WERI-Rb-1 (cell line): ENCODE measurements at regions not wholly inside any gene's neighbourhood (a gene's known extent, or its start where the extent isn't known, plus 50 kb on each side); places are given as distances from the start of the nearest gene placed in this dataset.

Experiments used
- DNase-seq: peaks from one replicate; pipeline ENCODE4 v3.0.0-alpha.2; 2020
- H3K27ac ChIP-seq: fragments of 250-450 bp; sonication (Bioruptor Pico); 2 replicates; pipeline ENCODE4 v1.5.1; 2020; ENCODE audit warnings: mild to moderate bottlenecking, moderate library complexity
- H3K27me3 ChIP-seq: fragments of 250-450 bp; sonication (Bioruptor Pico); 2 replicates; pipeline ENCODE4 v1.5.1; 2021; ENCODE audit warnings: mild to moderate bottlenecking, low read depth, moderate library complexity; ENCODE audit not compliant: insufficient read depth, severe bottlenecking
- H3K36me3 ChIP-seq: fragments of 250-450 bp; sonication (Bioruptor Pico); 2 replicates; pipeline ENCODE4 v1.5.1; 2020; ENCODE audit warnings: mild to moderate bottlenecking, moderate library complexity
- H3K4me3 ChIP-seq: 2 replicates; pipeline ENCODE4 v1.5.1; 2011; ENCODE audit warnings: low read depth, mild to moderate bottlenecking, control low read depth, low read length
- H3K9me3 ChIP-seq: fragments of 250-450 bp; sonication (Bioruptor Pico); 2 replicates; pipeline ENCODE4 v1.5.1; 2021; ENCODE audit warnings: mild to moderate bottlenecking, moderate library complexity; ENCODE audit not compliant: severe bottlenecking
- CTCF ChIP-seq: IDR thresholded peaks from 2 replicates; pipeline ENCODE4 v1.5.1; 2011; ENCODE audit warnings: low read depth, mild to moderate bottlenecking, control low read depth, inconsistent platforms, low read length

GRCh38 chr6:74879976-74880375, 325.9 kb downstream of the COL12A1 start:
- TF ChIP-seq CTCF, result no peak
- Histone ChIP-seq H3K9me3 (no peaks in the 10 kb centered on the region), H3K36me3 (no peaks in the 10 kb centered on the region), H3K27me3 (peaks cover 50% of the 10 kb centered on the region), H3K4me3 (no peak overlapping the region), H3K27ac (no peak overlapping the region)
- no peak for DNase-seq

- Histone ChIP-seq H3K9me3 (no peaks in the 10 kb centered on the region), H3K36me3 (no peaks in the 10 kb centered on the region), H3K27ac (no peak overlapping the region), H3K27me3 (peaks cover 54% of the 10 kb centered on the region), H3K4me3 (no peak overlapping the region)
- TF ChIP-seq CTCF, result no peak
- no peak for DNase-seq
Measured at GRCh38 chr6:74879234-74879633, 326.6 kb downstream of the COL12A1 start.

DNA sequence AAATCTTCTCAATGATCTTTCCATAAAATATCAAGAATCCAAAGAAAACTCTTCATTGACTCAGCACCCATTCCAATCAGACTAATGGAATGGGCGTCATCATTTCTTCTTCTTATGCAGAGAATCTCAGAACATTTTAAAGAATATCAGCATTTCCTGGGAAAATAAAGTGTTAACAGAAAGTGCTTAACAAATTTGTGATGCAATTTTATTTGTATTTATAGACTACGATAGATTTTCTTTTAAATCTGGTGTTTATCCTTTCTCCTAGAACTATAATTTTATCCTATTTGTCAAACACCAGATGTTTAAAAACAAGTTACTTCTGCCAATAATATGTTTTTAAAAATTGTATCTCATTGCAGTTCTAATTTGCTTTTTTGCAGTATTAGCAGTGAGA, 330.7 kb downstream of the COL12A1 start:
- no peak for DNase-seq
- Histone ChIP-seq H3K27me3 (peaks cover 52% of the 10 kb centered on the region), H3K36me3 (no peaks in the 10 kb centered on the region), H3K9me3 (no peaks in the 10 kb centered on the region), H3K4me3 (no peak overlapping the region), H3K27ac (no peak overlapping the region)
- no peak for TF ChIP-seq CTCF

GRCh38 chr6:74872754-74873476, 332.9 kb downstream of the COL12A1 start:
- no peak overlapping the region for H3K27ac ChIP-seq
- peaks cover 45% of the 10 kb centered on the region for H3K27me3 ChIP-seq
- DNase-seq, result no peak
- no peaks in the 10 kb centered on the region for H3K9me3 ChIP-seq
- no peak for TF ChIP-seq CTCF
- no peak overlapping the region for H3K4me3 ChIP-seq
- H3K36me3 ChIP-seq, result no peaks in the 10 kb centered on the region

GRCh38 chr6:74871757-74872156, 334.1 kb downstream of the COL12A1 start:
- no peak for TF ChIP-seq CTCF
- Histone ChIP-seq H3K27me3 (peaks cover 41% of the 10 kb centered on the region), H3K27ac (no peak overlapping the region), H3K9me3 (no peaks in the 10 kb centered on the region), H3K36me3 (no peaks in the 10 kb centered on the region), H3K4me3 (no peak overlapping the region)
- DNase-seq, result no peak

- no peak for TF ChIP-seq CTCF
- DNase-seq, result no peak
Measured at GRCh38 chr6:74870403-74870802, 335.4 kb downstream of the COL12A1 start.

More at GRCh38 chr6:74870403-74870802, 335.4 kb downstream of the COL12A1 start:
- peaks cover 29% of the 10 kb centered on the region for H3K27me3 ChIP-seq
- no peak overlapping the region for H3K27ac ChIP-seq
- H3K4me3 ChIP-seq, result no peak overlapping the region
- H3K9me3 ChIP-seq, result no peaks in the 10 kb centered on the region
- no peaks in the 10 kb centered on the region for H3K36me3 ChIP-seq
